MM.1S (cell line): ENCODE measurements at regions not wholly inside any gene's neighbourhood (a gene's known extent, or its start where the extent isn't known, plus 50 kb on each side); places are given as distances from the start of the nearest gene placed in this dataset.

Source experiments
- DNase-seq: peaks from one replicate; pipeline ENCODE4 v3.0.0-alpha.2; 2015
- H2AFZ ChIP-seq: fragments of 300-600 bp; sonication (generic); 2 replicates; pipeline ENCODE4 v1.6.0; 2016; ENCODE audit warnings: antibody characterized with exemption, low read length
- H3F3A ChIP-seq: fragments of 300-600 bp; sonication (generic); 2 replicates; pipeline ENCODE4 v1.6.1; 2016; ENCODE audit warnings: mild to moderate bottlenecking, antibody characterized with exemption, low read length, moderate library complexity, mixed read lengths; ENCODE audit not compliant: insufficient read depth
- H3K27ac ChIP-seq: fragments of 300-600 bp; sonication (generic); 2 replicates; pipeline ENCODE4 v1.5.1; 2016; ENCODE audit warnings: mild to moderate bottlenecking, low read length
- H3K27me3 ChIP-seq: fragments of 300-600 bp; sonication (generic); replicated peaks from 2 replicates; pipeline ENCODE4 v1.6.0; 2016; ENCODE audit warnings: low read length; ENCODE audit not compliant: insufficient read depth
- H3K36me3 ChIP-seq: fragments of 300-600 bp; sonication (generic); replicated peaks from 2 replicates; pipeline ENCODE4 v1.6.1; 2016; ENCODE audit warnings: mild to moderate bottlenecking, low read length, mixed read lengths; ENCODE audit not compliant: insufficient read depth
- H3K4me1 ChIP-seq: fragments of 300-600 bp; sonication (generic); 2 replicates; pipeline ENCODE4 v1.6.1; 2016; ENCODE audit warnings: low read length, mixed read lengths
- H3K4me2 ChIP-seq: fragments of 300-600 bp; sonication (generic); 2 replicates; pipeline ENCODE4 v1.6.0; 2016; ENCODE audit warnings: low read depth, low read length
- H3K4me3 ChIP-seq: fragments of 300-600 bp; sonication (generic); 2 replicates; pipeline ENCODE4 v1.5.1; 2016; ENCODE audit warnings: low read length, mixed read lengths
- H3K79me2 ChIP-seq: fragments of 300-600 bp; sonication (generic); 2 replicates; pipeline ENCODE4 v1.6.1; 2016; ENCODE audit warnings: mixed run types, low read length, mixed read lengths
- H3K9ac ChIP-seq: fragments of 300-600 bp; sonication (generic); 2 replicates; pipeline ENCODE4 v1.6.1; 2016; ENCODE audit warnings: low read length, mixed read lengths
- H3K9me2 ChIP-seq: fragments of 300-600 bp; sonication (generic); replicated peaks from 2 replicates; pipeline ENCODE4 v1.6.1; 2016; ENCODE audit warnings: mild to moderate bottlenecking, low read length, mixed read lengths; ENCODE audit not compliant: insufficient read depth
- H3K9me3 ChIP-seq: fragments of 300-600 bp; sonication (generic); replicated peaks from 2 replicates; pipeline ENCODE4 v1.6.1; 2016; ENCODE audit warnings: mild to moderate bottlenecking, low read length, mixed read lengths; ENCODE audit not compliant: insufficient read depth
- H4K20me1 ChIP-seq: fragments of 300-600 bp; sonication (generic); 2 replicates; pipeline ENCODE4 v1.6.1; 2016; ENCODE audit warnings: mild to moderate bottlenecking, low read length, moderate library complexity, mixed read lengths; ENCODE audit not compliant: insufficient read depth
- EZH2 ChIP-seq: fragments of 300-600 bp; sonication (generic); optimal IDR thresholded peaks from 2 replicates; pipeline ENCODE3; 2017; ENCODE audit warnings: low read depth, mild to moderate bottlenecking, antibody characterized with exemption, low read length, mixed read lengths
- EZH2phosphoT487 ChIP-seq: fragments of 300-600 bp; sonication (generic); IDR thresholded peaks from 2 replicates; pipeline ENCODE4 v1.6.1; 2018; ENCODE audit warnings: antibody characterized with exemption, low read length
- TF ChIP-seq, protein P1 (sequence below): fragments of 300-600 bp; sonication (generic); IDR thresholded peaks from 2 replicates; pipeline ENCODE4 v1.5.1; 2016; ENCODE audit warnings: antibody characterized with exemption, low read length, mixed read lengths

DNA sequence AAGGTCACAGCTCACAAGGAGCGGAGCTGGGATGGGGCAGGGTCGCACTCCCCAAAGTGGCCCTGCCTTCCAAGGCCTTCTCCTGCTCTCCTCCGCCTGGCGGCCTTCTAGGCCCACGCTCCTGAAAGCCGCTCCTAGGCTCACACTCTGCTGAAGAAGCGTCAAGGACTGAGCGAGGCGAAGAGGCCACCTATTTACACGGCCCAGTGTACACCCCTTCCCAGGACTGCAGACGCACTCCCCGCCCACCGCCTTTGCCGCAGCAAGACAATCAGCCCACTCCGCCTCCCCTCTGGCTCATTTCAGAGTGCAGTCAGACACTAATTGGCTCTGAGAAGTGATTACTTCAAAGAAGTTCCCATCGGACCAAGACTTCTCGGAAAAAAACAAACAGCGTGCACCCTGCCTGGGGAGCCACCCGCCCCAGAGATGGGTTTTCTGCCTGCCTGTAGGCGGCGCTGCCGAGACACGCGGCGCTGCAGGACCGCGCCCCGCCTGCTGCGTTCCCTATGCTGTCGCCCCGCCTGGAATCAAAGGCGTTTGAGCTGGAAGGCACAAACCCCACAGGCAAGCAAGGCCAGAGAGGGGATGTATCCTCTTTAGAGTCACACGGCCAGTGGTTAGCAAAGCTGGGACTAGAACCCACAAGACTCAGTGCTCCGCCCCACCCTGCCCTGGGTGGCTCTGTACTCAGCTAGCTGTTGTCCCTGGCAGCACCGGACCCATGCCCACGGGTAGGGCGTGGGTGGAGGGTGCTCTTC is 414.8 kb downstream of the BUD13 start:
- Histone ChIP-seq H3F3A (no peaks in the 10 kb centered on the region), H3K27ac (no peak overlapping the region), H3K9me2 (no peaks in the 10 kb centered on the region), H3K4me1 (no peaks in the 10 kb centered on the region), H3K36me3 (no peaks in the 10 kb centered on the region), H3K9me3 (no peaks in the 10 kb centered on the region), H3K4me2 (no peak overlapping the region), H3K9ac (no peak overlapping the region), H3K27me3 (no peaks in the 10 kb centered on the region), H3K79me2 (no peaks in the 10 kb centered on the region), H3K4me3 (no peak overlapping the region), H4K20me1 (no peaks in the 10 kb centered on the region), H2AFZ (no peak overlapping the region)
- TF ChIP-seq EZH2 (no peak), EZH2phosphoT487 (no peak)
- TF ChIP-seq, protein P1, sequence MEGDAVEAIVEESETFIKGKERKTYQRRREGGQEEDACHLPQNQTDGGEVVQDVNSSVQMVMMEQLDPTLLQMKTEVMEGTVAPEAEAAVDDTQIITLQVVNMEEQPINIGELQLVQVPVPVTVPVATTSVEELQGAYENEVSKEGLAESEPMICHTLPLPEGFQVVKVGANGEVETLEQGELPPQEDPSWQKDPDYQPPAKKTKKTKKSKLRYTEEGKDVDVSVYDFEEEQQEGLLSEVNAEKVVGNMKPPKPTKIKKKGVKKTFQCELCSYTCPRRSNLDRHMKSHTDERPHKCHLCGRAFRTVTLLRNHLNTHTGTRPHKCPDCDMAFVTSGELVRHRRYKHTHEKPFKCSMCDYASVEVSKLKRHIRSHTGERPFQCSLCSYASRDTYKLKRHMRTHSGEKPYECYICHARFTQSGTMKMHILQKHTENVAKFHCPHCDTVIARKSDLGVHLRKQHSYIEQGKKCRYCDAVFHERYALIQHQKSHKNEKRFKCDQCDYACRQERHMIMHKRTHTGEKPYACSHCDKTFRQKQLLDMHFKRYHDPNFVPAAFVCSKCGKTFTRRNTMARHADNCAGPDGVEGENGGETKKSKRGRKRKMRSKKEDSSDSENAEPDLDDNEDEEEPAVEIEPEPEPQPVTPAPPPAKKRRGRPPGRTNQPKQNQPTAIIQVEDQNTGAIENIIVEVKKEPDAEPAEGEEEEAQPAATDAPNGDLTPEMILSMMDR: peak; percentile 25; the same call in 1 of the 2 replicates
- no peak for DNase-seq

DNA sequence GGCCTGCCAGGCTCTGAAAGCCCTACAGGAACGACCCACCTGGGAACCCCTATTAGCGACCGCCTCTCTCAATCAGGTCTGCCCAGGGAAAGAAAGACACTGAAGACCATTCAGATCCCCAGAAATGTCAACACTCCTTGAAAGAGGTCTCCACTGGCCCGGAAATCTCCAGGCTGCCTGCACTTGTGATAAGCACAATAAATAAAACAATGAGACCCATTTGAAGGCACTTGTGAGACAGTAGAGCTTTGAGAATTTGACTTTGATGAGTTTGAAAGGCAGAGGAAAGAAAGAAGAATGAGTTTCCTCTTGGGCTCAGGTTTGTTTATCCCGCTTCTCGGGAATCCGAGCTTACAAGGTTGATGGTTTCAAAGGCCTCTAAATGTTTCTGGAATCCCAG is 416.3 kb downstream of the BUD13 start:
- no peaks in the 10 kb centered on the region for H3K9me2 ChIP-seq
- no peaks in the 10 kb centered on the region for H3K79me2 ChIP-seq
- no peaks in the 10 kb centered on the region for H3K36me3 ChIP-seq
- TF ChIP-seq EZH2phosphoT487 (no peak), EZH2 (no peak)
- TF ChIP-seq, protein P1: no peak
- no peaks in the 10 kb centered on the region for H3K4me1 ChIP-seq
- H3K4me2 ChIP-seq: no peak overlapping the region
- H3K27ac ChIP-seq: no peak overlapping the region
- no peak for DNase-seq
- H3K4me3 ChIP-seq: no peak overlapping the region
- no peak overlapping the region for H3K9ac ChIP-seq
- no peaks in the 10 kb centered on the region for H3K27me3 ChIP-seq
- no peaks in the 10 kb centered on the region for H3K9me3 ChIP-seq
- no peaks in the 10 kb centered on the region for H3F3A ChIP-seq
- no peaks in the 10 kb centered on the region for H4K20me1 ChIP-seq
- no peak overlapping the region for H2AFZ ChIP-seq

DNA sequence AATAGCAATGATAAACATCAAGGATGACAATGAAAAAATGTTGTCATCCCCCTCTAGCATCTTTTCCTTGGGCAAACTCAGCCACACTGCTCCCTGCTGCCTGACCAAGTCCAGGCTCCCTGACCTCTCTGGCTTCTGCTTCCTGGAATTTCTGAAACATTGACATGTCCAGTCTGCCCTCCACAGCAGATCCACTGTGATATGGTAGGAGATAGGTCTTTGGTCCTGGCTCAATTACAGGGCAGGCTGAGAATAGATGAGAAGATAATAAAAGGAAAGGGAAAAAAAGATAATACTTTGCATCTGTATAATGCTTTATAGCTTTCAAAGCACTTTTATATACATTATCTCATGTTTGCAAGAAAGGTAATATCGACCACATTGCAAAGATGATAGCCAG is 417.7 kb downstream of the BUD13 start:
- no peak for DNase-seq
- H3K9me3 ChIP-seq: no peaks in the 10 kb centered on the region
- no peak overlapping the region for H3K27ac ChIP-seq
- H3K79me2 ChIP-seq: no peaks in the 10 kb centered on the region
- H3K4me2 ChIP-seq: no peak overlapping the region
- H4K20me1 ChIP-seq: no peaks in the 10 kb centered on the region
- TF ChIP-seq, protein P1: no peak
- TF ChIP-seq EZH2 (no peak), EZH2phosphoT487 (no peak)
- no peaks in the 10 kb centered on the region for H3K36me3 ChIP-seq
- H3K4me1 ChIP-seq: no peaks in the 10 kb centered on the region
- H3K9me2 ChIP-seq: no peaks in the 10 kb centered on the region
- no peaks in the 10 kb centered on the region for H3F3A ChIP-seq
- no peaks in the 10 kb centered on the region for H3K27me3 ChIP-seq
- H3K9ac ChIP-seq: no peak overlapping the region
- no peak overlapping the region for H3K4me3 ChIP-seq
- no peak overlapping the region for H2AFZ ChIP-seq
